ENCODE measurements at regions not wholly inside any gene's neighbourhood (a gene's known extent, or its start where the extent isn't known, plus 50 kb on each side); places are given as distances from the start of the nearest gene placed in this dataset.
"Not testable (repeated sequence)": the region's sequence is repeated elsewhere in the genome, so short reads cannot be mapped to it uniquely, and the experiment has no call there.

DNA sequence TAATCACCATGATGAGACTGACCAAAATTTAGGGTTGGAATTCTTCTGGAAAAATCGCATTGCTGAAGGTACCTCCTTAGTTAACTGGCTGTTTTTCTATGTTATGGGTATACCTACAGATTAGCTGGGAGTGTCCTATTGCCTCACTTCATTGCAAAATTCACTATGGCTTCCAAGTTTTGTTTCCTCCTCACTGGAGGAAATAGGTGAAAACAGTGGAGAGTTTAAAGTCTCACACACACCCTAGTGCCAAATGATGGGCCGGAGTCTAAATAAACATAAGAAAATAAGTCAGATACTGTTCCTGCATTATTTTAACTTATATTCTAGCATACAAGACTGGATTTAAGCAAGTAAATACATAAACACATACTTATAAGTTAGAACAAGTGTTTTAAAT lies 98.2 kb downstream of the AHR start:
- no peak for DNase-seq

DNA sequence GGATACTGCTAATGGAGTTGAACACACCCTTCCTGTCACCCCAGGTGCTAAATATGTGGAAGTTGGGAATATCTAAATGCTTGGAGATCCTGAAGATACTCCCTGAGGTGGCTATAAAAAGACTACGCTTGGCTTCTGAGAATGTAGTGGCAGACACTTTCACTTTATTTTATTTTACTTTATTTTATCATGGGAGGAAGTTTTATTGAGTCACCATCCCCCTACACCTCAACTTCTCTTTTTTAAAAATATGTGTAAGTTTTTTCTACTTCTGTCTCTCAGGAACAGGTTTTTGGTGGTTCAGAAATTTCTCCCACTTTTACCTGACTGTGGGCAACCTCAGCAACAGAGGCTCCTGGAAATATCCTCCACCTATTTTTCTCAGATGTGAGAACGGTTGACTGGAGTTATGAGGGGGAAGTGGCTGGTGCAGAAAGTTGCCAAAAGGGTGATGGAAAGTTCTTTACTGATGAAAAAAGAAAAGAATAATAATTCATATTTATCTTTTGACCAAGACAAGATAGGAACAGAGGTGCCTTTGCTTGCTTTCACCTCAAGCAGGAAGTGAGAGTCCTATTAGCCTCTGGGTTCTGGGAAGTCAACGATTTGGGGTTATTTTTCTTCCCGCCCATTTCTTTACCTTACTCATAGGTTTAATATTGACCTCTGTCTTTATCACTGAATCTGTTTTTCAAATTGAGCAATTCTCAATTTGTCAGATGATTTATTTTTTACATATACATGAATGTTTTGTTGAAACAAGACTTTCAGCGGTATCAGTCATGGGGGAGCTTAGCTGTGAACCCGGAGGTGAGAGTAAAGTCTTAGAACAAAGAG lies 103.6 kb downstream of the AHR start:
- DNase-seq = no peak

DNA sequence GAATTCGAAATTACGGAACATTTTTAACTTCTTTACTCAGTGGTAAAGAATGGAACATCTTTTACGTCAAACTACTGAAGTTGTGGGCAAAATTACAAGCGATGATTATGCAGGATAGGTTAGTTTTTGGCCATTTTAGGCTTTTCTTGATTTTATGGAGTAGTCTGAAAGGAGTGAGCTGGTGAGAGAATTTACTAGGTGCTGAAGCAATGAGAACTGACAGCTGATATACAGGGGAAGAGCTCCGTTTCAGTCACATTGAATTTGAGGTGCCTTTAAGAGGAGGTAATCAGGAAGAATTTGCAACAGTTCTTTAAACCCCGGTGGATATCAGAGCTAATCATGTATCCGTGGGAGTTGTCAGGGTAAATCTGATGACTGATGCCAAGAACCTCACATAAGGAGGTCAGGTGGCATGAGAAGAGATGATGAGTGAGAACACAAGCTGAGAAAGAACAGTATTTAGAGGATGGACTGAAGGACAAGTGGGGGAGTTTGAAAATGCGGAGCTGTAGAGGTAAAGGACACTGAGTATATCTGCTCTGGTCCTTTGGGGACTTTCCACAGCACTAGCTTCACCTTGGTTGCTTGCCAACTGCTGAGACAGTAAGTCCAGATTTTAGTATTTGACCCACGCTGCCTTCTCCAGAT lies 104.3 kb downstream of the AHR start:
- no peak for DNase-seq

DNA sequence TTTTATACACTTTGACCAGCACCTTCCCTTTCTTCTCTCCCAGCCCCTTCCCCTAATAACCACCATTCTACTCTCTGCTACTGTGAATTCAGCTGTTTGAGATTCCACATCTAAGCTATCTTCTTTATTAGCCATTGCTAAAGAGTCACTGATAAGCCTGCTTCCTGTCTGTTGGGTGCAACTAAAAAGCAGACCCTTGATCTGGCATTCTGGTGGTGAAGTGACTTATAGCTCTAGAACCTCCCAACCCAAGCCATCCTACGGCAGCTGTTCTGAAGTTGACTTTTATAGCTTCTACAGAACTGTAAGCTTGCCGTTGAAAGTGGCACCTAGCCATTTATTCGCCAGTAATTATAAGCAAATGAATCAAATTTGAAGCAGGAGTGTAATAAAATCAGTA lies 105.6 kb downstream of the AHR start:
- DNase-seq = no peak

DNA sequence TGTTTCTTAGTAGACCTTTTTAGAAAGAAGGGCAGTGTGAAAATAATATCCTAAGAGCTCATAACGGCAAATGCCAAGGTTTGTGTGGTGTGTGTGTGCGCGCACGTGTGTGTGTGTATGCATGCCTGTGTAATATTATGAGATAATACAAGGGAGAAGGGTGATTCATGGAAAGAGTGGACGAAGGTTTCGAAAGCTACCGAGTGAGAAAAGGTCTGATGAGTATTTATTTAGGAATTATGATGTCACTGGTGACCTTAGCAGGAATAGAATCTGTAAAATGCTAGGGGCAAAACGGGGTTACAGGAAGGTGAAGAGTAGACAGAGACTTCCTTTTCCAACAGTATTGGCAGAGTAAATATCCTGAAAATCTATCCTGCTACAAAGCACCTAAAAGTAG lies 107.3 kb downstream of the AHR start:
- no peak for DNase-seq

DNA sequence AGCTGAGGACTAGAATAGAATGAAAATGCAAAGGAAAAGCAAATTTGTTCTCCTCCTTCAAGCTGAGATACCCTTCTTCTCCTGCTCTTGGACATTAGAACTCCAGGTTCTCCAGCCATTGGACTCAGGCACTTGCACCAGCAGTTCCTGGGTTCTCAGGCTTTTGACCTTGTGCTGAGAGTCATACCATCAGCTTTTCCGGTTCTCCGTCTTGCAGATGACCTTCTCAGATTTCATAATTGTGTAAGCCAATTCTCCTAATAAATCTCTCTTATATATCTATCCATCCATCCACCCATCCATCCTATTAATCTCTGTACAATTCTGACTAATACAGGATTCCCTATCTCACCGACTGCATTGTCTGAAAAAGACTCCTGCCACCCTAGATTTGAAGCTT lies 108.3 kb downstream of the AHR start:
- DNase-seq = no peak

DNA sequence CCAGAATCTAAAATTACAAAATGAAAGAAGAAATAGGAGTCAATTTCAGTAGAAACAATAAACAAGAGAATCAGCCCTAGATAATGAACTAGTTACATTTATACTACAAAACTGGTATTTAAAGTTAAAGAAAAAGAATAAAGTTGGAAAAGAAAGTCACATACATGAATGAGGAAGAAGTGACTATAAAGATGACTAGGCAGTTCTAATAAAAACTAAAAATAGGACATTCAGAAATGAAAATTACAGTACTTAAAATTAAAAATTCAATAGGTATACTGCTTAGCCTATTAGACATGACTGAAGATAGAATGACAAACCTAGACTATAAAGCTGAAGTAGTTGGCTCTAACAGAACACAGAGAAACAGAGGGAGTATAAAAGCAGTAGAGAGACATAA lies 108.8 kb downstream of the AHR start:
- DNase-seq = no peak

DNA sequence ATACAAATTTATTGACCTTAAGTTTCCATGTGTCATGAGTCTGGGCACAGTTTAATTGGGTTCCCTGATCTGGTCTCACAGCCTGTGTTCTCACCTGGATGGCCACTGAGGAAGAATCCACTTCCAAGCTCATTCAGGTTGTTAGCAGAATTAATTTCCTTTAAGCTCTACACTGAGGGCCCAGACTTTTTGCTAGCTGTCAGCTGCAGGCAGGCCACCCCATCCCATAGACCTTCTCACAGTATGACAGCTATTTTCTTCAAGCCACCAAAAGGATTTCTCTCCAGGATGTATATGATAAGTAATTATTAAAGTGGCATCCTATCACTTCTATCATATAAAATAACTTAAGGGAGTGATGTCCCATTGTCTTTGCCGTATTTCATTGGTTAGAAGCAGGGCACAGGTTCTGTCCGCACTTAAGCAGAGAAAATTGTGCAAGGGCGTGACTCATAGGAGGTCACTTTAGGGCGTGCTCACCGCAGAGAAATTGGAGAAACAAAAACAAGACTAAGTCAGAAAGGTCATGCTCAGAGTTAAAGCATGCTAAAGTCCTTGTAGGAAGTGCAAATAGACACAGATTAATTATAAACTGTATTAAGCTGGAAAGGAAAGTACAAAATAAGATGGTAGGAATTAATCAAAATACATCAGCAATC lies 109.9 kb downstream of the AHR start:
- no peak for DNase-seq

DNA sequence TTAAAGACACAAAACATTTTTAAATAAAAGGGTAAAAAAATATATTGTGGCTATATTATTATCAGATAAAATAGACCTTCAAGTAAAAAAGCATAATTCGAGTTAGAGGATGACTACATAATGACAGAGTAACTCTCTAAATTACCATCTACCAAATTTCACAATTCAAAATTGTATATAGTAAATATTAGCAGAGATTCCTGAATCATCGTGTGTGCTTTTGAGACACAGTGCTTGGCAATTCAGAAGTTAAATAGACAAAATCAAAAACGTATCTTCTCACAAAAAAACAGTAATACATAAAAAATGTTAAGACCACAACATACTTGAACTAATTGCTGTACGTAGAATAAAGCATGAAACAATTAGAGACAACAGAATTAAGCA lies 110.4 kb downstream of the AHR start:
- DNase-seq = no peak

DNA sequence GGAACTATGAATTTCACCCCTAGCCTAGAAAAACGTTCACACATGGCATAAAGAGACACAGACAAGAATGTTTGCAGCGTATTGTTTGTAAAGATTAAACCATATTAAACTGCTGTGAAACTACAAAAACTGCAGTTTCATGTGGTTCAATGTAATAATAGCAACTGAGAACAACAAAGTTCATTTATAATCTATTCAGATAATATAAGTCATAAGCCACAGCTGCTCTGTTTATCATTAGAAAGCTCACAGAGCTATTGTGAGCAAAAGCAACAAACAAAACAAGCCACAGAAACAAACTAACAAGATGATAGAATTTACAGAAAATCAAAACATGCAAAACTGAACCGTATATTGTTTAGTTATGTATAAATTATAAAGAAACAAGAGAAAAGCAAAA lies 113.5 kb downstream of the AHR start:
- DNase-seq = no peak

DNA sequence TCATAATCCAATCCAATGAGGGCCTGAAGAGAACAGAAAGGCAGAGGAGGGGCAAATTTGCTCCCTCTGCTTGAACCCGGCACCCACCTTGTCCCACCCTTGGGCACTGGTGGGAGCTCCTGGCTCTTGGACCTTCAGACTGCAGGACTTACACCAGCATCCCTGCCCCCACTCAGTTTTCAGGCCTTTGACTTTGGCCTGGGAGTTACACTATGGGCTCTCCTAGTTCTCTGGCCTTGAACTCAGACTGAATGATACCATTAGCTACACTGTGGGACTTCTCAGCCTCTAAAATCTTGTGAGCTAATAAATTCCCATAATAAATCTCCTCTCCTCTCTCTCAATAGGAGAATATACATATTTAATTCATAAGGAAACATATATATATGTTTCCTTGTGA lies 114.4 kb downstream of the AHR start:
- no peak for DNase-seq

DNA sequence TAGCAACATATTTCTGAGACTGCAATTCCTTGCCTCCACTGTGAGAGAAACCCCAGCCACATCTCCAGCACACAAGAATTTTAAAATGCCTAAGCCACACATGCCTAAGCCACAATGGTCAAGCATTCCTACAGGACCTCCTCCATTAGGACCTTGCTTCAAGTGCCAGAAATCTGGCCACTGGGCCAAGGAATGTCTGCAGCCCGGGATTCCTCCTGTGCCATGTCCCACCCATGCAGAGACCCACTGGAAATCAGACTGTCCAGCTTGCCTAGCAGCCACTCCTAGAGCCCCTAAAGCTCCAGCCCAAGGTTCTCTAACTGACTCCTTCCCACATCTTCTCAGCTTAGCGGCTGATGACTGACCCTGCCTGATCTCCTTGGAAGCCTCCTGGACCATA lies 117.5 kb downstream of the AHR start:
- no peak for DNase-seq

DNA sequence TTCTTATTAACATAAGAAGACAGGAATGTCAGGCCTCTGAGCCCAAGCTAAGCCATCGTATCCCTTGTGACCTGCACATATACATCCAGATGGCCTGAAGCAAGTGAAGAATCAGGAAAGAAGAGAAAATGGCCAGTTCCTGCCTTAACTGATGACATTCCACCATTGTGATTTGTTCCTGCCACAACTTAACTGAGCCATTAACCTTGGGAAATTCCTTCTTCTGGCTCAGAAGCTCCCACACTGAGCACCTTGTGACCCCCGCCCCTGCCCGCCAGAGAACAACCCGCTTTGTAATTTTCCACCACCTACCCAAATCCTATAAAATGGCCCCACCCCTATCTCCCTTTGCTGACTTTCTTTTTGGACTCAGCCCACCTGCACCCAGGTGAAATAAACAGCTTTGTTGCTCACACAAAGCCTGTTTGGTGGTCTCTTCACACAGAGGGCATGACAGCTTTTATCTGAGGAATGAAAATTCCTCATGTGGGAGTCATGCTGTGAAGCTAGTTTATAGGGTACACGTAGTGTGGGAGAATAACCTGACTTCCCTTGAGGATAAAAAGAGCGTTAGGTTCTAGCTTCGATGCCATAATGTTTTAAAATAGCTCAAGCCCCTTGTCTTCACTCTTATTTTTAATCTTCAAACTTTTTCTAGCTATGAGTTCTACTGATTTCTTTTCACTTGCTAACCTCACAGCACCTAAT lies 122.0 kb downstream of the AHR start:
- DNase-seq = not testable (repeated sequence)

DNA sequence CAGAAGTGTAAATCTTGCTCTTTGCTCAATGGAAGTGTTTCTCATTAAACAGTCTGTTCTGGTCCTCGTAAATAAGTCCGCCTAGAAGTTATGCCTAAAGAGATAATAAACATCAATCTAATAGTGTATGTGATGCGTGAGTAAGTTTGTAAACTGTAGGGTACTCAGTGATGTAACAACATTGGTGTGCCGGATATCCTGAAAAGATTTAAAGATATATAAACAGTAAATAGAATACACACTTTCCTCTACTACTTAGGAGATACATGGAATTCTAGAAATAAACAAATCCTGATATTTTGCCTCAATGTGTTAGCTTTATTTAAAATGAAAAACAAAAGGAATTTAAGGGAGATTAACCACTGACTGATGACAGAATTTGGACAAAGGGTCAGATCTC lies 123.5 kb downstream of the AHR start:
- no peak for DNase-seq

DNA sequence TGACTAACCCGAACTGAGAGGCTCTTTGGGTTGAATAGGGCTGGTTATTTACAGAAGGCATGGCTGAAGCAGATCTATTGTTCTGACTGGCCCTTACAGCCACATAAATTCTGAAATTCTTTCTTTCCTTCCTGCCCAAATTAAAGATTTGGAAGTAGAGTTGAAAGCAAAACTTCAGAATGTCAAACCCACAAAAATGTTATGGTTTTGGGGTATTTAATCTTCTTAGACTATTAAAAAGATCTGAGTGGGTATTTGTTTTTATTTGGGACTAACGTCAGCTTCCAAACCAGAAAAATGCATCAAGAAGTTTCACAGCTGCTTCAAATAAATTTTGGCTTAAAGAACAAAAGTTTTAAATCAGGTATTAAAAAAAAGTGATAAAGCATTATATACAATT lies 124.5 kb downstream of the AHR start:
- no peak for DNase-seq

DNA sequence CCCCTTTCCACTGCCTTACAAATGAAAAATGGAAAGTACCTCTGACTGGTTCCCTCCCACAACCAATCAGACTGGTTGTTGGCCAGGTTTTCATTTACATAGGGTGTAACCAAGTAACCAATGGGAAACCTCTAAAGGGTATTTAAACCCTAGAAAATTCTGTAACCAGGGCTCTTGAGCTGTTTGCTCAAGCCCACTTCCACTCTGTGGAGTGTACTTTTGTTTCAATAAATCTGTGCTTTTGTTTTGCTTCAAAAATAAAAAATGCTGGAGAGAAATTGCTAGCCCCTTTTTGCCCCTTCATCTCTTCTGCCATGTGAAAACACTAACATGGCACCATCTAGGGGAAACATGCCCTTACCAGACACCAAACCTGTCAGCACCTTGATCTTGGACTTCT lies 129.5 kb downstream of the AHR start:
- DNase-seq = no peak

DNA sequence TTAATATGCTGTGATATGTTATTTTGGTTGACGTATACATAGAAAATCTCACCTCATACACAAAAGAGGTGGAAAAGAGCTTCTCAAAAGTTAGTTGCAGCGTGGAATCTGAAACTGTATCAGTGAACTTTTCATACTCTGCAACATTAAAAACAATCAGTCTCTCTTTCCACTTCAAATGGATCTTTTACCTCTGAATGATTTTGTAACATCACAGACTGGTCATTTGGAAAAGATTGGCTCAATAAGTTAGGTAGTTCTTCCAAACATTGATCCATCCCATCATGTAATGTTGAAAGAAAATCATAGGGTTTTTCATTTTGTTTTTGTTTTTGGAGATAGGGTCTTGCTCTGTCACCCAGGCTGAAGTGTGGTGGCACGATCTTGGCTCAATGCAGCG lies 131.1 kb downstream of the AHR start:
- DNase-seq = no peak

DNA sequence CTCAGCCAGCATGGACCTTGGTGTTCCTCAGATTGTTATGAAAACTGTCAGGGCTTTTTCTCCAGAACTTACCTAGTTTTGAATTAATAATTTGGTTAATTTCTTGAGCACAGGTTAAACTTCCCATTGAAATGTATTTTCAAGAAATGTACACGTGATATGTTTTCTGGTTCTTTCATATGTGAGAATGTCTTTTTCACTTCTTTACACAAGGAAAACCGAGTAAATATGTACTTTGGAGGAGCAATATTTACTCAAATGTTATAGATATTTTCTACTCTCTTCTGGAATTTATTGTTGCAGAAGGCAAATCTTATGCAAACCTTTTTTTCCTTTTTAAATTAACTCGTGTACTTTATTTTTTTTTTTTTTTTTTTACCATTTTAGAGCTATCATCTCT lies 134.3 kb downstream of the AHR start:
- no peak for DNase-seq

DNA sequence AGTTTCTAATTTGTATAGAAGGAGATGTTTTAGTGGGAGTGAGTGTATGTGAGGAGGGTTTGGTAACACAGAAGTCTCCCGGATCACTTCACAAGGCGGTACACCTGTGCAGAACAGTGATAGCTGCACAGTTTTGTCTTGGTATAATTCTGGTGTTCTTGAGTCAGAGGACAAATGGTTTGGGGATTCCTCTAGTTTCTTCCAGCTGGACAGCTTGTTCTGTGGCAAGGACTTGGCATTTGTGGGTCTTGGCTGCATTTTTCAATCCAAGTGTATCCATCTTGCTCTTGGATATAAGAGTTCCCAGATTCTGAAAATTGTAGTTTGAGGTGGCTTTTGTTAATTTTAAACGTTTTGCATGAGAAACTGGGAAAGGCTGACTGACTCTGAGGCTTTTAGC lies 135.7 kb downstream of the AHR start:
- DNase-seq = no peak

DNA sequence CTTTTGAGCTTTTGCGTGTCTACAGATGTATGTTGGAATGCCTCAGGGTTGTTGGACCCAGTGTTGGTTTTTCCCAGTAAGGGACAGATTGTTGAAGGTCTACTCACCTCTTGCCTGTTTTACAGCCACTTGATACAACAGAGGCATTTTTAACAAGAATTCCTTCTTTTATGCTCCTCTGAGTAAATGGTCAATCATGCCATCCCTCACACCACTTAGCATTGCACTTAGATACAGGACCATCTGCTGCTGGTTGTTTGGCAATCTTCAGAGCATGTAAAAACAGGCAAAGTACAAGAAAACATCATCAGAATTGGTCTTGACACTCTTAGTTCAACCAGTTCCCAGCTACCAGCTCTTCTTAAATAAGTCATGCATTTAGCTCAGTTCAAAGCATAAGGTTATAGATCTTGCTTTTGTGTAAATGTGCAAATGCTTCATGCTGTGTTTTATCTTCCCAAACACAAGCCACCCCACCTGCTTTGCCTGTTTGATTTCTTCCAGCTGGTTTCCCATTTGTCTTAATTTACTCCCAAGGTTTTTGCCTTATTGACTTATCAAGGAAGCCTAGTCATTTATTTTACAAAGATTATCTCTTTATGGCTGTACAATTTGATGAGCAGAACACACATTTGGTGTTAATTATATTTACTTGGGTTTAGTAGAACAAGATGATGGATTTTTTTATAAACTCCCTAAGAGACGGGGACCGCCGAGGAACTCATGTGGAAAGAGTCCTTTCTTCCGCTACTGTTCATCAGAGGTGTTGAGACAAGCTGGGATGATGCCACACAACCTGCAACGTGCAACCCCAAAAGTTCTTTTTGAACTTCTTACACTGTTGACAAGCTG lies 136.6 kb downstream of the AHR start:
- no peak for DNase-seq

DNA sequence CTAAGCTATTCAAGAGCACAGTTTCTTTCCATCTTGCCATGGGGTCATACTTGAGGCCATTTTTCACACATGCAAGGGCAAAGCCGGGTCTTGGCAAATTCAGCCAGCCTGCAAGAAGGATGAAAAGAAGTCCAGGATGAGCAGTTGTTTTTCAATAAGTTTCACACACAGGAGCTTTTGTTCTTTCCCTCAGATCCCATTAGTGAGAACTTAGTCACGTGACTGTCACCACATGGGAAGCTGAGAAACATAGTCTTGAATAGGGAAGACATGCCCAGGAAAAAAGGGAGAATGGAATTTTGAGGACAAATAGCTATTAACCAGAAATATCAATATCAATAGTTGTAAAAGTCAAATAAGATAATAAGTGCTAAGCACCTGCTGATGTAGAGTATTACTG lies 137.7 kb downstream of the AHR start:
- DNase-seq = no peak

DNA sequence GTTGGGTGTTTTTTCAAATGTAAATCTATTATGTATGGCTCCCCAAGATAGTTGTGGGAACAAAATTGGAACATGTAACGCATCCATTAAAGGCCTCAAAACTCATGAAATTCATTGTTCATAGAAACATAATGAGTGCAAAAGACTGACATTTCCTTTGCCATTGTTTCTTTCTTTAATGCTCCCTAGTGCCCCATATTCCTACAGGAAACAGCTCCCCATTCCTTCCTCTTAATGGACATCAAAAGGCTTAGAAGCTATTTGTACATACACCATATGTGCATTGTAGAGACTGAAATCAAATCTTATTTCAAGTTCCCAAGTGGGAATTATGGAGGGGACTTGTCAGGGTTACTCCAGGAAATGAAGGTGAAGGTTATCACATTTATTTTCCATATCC lies 139.1 kb downstream of the AHR start:
- DNase-seq = no peak
